Cardiac muscle cell (in vitro differentiated cells and primary cell): ENCODE measurements at regions not wholly inside any gene's neighbourhood (a gene's known extent, or its start where the extent isn't known, plus 50 kb on each side); places are given as distances from the start of the nearest gene placed in this dataset.
A peak's percentile ranks its signal among the peaks of the same experiment; 100 is the strongest.

Experiments used
- DNase-seq, 2 donors: peaks; one replicate each; pipeline versions ENCODE4 v3.0.0 to v3.0.0-alpha.2; 2010 to 2017; ENCODE audit warnings: low read depth in 1 of 2, low spot score in 1 of 2
- H3K27ac ChIP-seq: fragments of 200-600 bp; sonication (generic); 2 replicates; pipeline ENCODE4 v1.5.1; 2016
- H3K27me3 ChIP-seq: fragments of 200-600 bp; sonication (generic); 2 replicates; pipeline ENCODE4 v1.6.0; 2016; ENCODE audit warnings: control low read depth
- H3K36me3 ChIP-seq: fragments of 200-600 bp; sonication (generic); 2 replicates; pipeline ENCODE4 v1.5.1; 2016; ENCODE audit warnings: control low read depth
- H3K4me1 ChIP-seq: fragments of 200-600 bp; sonication (generic); 2 replicates; pipeline ENCODE4 v1.8.1; 2017; ENCODE audit warnings: low read depth, mild to moderate bottlenecking, mixed run types
- H3K4me3 ChIP-seq: fragments of 200-600 bp; sonication (generic); 2 replicates; pipeline ENCODE4 v1.5.1; 2016; ENCODE audit warnings: mild to moderate bottlenecking
- H3K9me3 ChIP-seq: fragments of 200-600 bp; sonication (generic); 2 replicates; pipeline ENCODE4 v1.5.1; 2017; ENCODE audit warnings: low read depth, mild to moderate bottlenecking, control low read depth
- CTCF ChIP-seq: IDR thresholded peaks from 2 replicates; pipeline ENCODE4 v1.5.1; 2012; ENCODE audit warnings: low read depth, mild to moderate bottlenecking, low read length

GRCh38 chr5:2240118-2240904, 357.6 kb upstream of the IRX4 start:
- H3K27ac ChIP-seq = no peak overlapping the region
- no peak for DNase-seq
- no peak for TF ChIP-seq CTCF

GRCh38 chr5:2239201-2239910, 356.6 kb upstream of the IRX4 start:
- Histone ChIP-seq H3K9me3 (peaks cover 3% of the 10 kb centered on the region), H3K36me3 (no peaks in the 10 kb centered on the region), H3K4me1 (no peaks in the 10 kb centered on the region), H3K27me3 (no peaks in the 10 kb centered on the region), H3K27ac (no peak overlapping the region), H3K4me3 (no peak overlapping the region)
- no peak for DNase-seq
- TF ChIP-seq CTCF = no peak

More at GRCh38 chr5:2240118-2240904, 357.6 kb upstream of the IRX4 start:
- Histone ChIP-seq H3K9me3 (peaks cover 2% of the 10 kb centered on the region), H3K36me3 (no peaks in the 10 kb centered on the region), H3K27me3 (no peaks in the 10 kb centered on the region), H3K4me3 (no peak overlapping the region), H3K4me1 (no peaks in the 10 kb centered on the region)

GRCh38 chr5:2238732-2239131, 356.0 kb upstream of the IRX4 start:
- Histone ChIP-seq H3K36me3 (no peaks in the 10 kb centered on the region), H3K4me3 (no peak overlapping the region), H3K4me1 (no peaks in the 10 kb centered on the region), H3K9me3 (peaks cover 3% of the 10 kb centered on the region), H3K27me3 (no peaks in the 10 kb centered on the region), H3K27ac (no peak overlapping the region)
- TF ChIP-seq CTCF = no peak
- DNase-seq = no peak

DNA sequence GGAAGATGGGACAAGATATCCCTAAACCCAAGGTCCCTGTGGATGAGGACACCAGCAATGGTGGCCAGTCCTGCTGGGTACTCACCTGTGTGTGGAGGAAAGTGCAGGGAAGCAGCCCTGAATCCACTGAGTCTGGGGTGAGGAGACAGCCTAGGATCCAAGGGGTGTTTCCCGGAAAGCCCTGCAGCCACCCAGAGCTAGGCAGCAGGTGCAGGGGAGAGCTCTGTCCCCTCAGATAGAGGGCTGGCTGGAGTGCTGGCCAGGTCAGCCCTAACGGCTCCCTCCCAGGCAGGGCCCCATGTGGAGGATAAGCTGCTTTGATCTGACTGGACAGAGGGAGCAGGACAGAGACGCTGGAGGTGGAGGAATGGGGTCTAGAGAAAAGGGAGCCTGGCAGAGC, 344.7 kb upstream of the IRX4 start:
- H3K4me3 ChIP-seq = no peak overlapping the region
- no peaks in the 10 kb centered on the region for H3K36me3 ChIP-seq
- H3K27me3 ChIP-seq = no peaks in the 10 kb centered on the region
- DNase-seq = peak in 1 of 2 donors; percentile 31
- H3K4me1 ChIP-seq = no peaks in the 10 kb centered on the region
- TF ChIP-seq CTCF = no peak
- H3K9me3 ChIP-seq = no peaks in the 10 kb centered on the region
- H3K27ac ChIP-seq = no peak overlapping the region

DNA sequence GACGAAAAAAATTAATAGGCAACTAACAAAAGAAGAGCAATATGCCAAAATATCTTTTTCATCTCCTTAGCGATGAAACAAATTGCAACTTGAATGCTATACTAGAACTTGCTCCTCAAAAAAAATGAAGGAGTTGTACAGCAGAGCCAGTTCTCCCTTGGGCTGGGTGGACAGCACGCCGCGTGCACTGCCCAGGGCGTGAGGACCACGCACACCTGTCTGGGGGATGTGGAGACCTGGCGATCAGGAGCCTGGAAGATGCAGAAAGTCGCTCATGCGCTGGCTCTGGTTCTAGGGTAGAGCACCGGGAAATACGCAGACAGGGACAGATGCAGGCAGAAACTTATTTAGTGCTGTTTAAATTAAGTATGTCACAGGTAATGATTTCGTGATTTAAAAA, 342.0 kb upstream of the IRX4 start:
- Histone ChIP-seq H3K4me3 (no peak overlapping the region), H3K36me3 (no peaks in the 10 kb centered on the region), H3K27ac (no peak overlapping the region), H3K4me1 (no peaks in the 10 kb centered on the region), H3K9me3 (no peaks in the 10 kb centered on the region), H3K27me3 (no peaks in the 10 kb centered on the region)
- DNase-seq = no peak
- no peak for TF ChIP-seq CTCF
